Sigmoid colon (tissue), 4 donors: ENCODE measurements at regions not wholly inside any gene's neighbourhood (a gene's known extent, or its start where the extent isn't known, plus 50 kb on each side); places are given as distances from the start of the nearest gene placed in this dataset.

ENCODE experiments used
- EP300 ChIP-seq, 4 donors: sonication (generic); formaldehyde crosslinking; IDR thresholded peaks; one replicate each; pipeline ENCODE4 v1.6.1; 2017; ENCODE audit warnings: antibody characterized with exemption in 4 of 4
- TF ChIP-seq, protein P1 (sequence below), 4 experiments: fragments of 450-650 bp in 3 of 4; fragments of 200-600 bp in 1 of 4; IDR thresholded peaks; one replicate each; pipeline ENCODE4 v1.5.1; 2016 to 2019; ENCODE audit warnings: antibody characterized with exemption in 4 of 4, mild to moderate bottlenecking in 3 of 4, moderate library complexity in 2 of 4

DNA sequence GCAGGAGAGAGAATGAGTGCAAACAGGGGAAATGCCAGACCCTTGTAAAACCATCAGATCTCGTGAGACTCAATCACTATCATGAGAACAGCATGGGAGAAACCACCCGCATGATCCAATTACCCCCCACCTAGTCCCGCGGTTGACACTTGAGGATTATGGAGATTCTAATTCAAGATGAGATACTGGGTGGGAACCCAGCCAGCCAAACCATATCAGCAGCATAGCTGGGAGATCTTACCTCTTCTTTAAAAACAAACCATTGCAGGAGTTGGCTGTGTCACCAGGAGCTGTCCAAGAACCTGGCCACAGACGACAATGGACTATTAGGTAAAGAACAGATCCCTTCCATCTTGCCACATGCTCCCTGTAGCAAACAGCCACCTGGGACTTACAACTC lies 422.7 kb downstream of the MATN1 start:
- TF ChIP-seq, protein P1, sequence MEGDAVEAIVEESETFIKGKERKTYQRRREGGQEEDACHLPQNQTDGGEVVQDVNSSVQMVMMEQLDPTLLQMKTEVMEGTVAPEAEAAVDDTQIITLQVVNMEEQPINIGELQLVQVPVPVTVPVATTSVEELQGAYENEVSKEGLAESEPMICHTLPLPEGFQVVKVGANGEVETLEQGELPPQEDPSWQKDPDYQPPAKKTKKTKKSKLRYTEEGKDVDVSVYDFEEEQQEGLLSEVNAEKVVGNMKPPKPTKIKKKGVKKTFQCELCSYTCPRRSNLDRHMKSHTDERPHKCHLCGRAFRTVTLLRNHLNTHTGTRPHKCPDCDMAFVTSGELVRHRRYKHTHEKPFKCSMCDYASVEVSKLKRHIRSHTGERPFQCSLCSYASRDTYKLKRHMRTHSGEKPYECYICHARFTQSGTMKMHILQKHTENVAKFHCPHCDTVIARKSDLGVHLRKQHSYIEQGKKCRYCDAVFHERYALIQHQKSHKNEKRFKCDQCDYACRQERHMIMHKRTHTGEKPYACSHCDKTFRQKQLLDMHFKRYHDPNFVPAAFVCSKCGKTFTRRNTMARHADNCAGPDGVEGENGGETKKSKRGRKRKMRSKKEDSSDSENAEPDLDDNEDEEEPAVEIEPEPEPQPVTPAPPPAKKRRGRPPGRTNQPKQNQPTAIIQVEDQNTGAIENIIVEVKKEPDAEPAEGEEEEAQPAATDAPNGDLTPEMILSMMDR (IDR thresholded peaks at IDR 0.05): no peak
- TF ChIP-seq EP300 (IDR thresholded peaks at IDR 0.05): no peak
